HL-60 (cell line): ENCODE measurements at regions not wholly inside any gene's neighbourhood (a gene's known extent, or its start where the extent isn't known, plus 50 kb on each side); places are given as distances from the start of the nearest gene placed in this dataset.

Source experiments
- POLR2AphosphoS5 ChIP-seq: IDR thresholded peaks from 2 replicates; pipeline ENCODE4 v1.6.1; 2012; ENCODE audit warnings: low read depth
- SPI1 ChIP-seq: IDR thresholded peaks from 2 replicates; pipeline ENCODE4 v1.6.1; 2012; ENCODE audit warnings: low read depth, mild to moderate bottlenecking, borderline replicate concordance
- TF ChIP-seq, protein P1 (sequence below): IDR thresholded peaks from one replicate; pipeline ENCODE4 v1.5.1; 2011; ENCODE audit warnings: low read length, control low read depth, inconsistent platforms; ENCODE audit not compliant: insufficient read depth

DNA sequence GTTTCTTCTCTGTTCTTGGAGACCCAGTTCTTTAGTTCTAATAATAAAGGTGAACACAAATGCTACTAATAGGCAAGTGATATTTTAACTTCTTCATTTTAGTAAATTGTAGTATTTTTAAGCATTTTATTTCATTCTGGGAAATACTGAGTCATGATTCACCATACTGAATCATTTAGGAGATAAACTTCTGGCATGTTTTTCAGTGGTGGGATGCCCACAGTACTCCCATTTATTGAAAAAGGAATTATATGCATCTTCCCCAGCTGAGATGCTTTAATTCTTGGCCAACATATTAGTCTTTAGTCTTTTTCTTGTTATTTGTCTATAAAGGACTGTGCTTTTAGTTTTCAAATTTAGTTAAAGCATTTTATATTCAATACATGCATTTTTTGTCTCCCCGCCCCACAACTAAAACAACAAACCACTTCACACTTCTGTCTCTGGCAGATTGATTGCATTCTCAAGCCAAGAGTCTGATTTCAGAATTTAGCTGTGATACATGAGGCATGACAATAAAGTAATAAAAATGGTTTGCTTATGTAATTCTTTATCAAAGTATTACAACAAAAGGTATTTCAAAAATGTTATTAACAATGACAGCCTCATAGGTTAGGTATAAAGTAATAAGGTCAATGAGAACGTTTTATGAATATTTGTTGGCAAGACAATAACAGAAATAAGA is 125.2 kb upstream of the CDH18 start:
- TF ChIP-seq, protein P1, sequence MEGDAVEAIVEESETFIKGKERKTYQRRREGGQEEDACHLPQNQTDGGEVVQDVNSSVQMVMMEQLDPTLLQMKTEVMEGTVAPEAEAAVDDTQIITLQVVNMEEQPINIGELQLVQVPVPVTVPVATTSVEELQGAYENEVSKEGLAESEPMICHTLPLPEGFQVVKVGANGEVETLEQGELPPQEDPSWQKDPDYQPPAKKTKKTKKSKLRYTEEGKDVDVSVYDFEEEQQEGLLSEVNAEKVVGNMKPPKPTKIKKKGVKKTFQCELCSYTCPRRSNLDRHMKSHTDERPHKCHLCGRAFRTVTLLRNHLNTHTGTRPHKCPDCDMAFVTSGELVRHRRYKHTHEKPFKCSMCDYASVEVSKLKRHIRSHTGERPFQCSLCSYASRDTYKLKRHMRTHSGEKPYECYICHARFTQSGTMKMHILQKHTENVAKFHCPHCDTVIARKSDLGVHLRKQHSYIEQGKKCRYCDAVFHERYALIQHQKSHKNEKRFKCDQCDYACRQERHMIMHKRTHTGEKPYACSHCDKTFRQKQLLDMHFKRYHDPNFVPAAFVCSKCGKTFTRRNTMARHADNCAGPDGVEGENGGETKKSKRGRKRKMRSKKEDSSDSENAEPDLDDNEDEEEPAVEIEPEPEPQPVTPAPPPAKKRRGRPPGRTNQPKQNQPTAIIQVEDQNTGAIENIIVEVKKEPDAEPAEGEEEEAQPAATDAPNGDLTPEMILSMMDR: no peak
- no peak for TF ChIP-seq POLR2AphosphoS5
- TF ChIP-seq SPI1: no peak
